GM12878 (cell line): ENCODE measurements at regions not wholly inside any gene's neighbourhood (a gene's known extent, or its start where the extent isn't known, plus 50 kb on each side); places are given as distances from the start of the nearest gene placed in this dataset.

Experiments used
- ATAC-seq: fragments of 200-7000 bp; cut with Tn5 transposase; 3 replicates; pipeline ENCODE4 v1.9.1; 2020; ENCODE audit warnings: mild to moderate bottlenecking, moderate library complexity
- BruUV-seq: library from RNA; stranded (reverse); fragments of 400-500 nt; replicated peaks from 2 replicates; lab custom pipeline; 2021; lab: Mats Ljungman, UMichigan
- CTCF ChIA-PET: fragments of 300-600 bp; sonication (Branson Sonifier 250); formaldehyde crosslinking; extraction: SDS; loops from one replicate; lab custom pipeline; 2021; ENCODE audit warnings: inconsistent platforms; lab: Yijun Ruan, JAX
- POLR2A ChIA-PET: fragments of 350-600 bp; formaldehyde crosslinking; extraction: SDS; loops from one replicate; lab custom pipeline; 2021; ENCODE audit warnings: inconsistent platforms; lab: Charles Lee
- RAD21 ChIA-PET: fragments of 300-600 bp; sonication (Branson Sonifier 250); formaldehyde crosslinking; loops from one replicate; lab custom pipeline; 2023; ENCODE audit warnings: antibody characterized with exemption; ENCODE audit not compliant: unreplicated experiment; lab: Charles Lee
- SMC1A ChIA-PET: fragments of 300-600 bp; sonication (Branson Sonifier 250); formaldehyde crosslinking; loops from one replicate; lab custom pipeline; 2023; ENCODE audit not compliant: unreplicated experiment, uncharacterized antibody; lab: Charles Lee
- DNase-seq: peaks from one replicate; pipeline ENCODE4 v3.0.0-alpha.2; 2011; ENCODE audit warnings: low read depth, low spot score
- FAIRE-seq: peaks from 3 replicates; lab custom pipeline; 2011; peaks lifted over from hg19 to GRCh38; lab: Jason Lieb, UNC
- H2AFZ ChIP-seq: 2 replicates; pipeline ENCODE4 v1.6.0; 2011; ENCODE audit warnings: low read depth, low read length, control low read depth; ENCODE audit not compliant: control insufficient read depth
- H3K27ac ChIP-seq: 2 replicates; pipeline ENCODE4 v1.5.1; 2011; ENCODE audit warnings: control low read depth; ENCODE audit not compliant: control insufficient read depth, insufficient read depth
- H3K27me3 ChIP-seq, 2 experiments: replicated peaks in 1 of 2; 2 replicates each; pipeline versions ENCODE4 v1.6.0 to v1.6.1; 2011; ENCODE audit warnings: low read length in 1 of 2; ENCODE audit not compliant: control insufficient read depth in 2 of 2, insufficient read depth in 2 of 2
- H3K36me3 ChIP-seq, 2 experiments: 2 replicates each; pipeline ENCODE4 v1.5.1; 2011; ENCODE audit warnings: low read length in 1 of 2; ENCODE audit not compliant: control insufficient read depth in 2 of 2, insufficient read depth in 2 of 2
- H3K4me1 ChIP-seq: 2 replicates; pipeline ENCODE4 v1.6.1; 2011; ENCODE audit warnings: mild to moderate bottlenecking, low read length, moderate library complexity, mixed read lengths; ENCODE audit not compliant: control insufficient read depth, insufficient read depth
- H3K4me2 ChIP-seq: 2 replicates; pipeline ENCODE4 v1.6.0; 2011; ENCODE audit warnings: control low read depth; ENCODE audit not compliant: control insufficient read depth, insufficient read depth
- H3K4me3 ChIP-seq: fragments of 200-600 bp; sonication (generic); 2 replicates; pipeline ENCODE4 v1.5.1; 2016
- H3K79me2 ChIP-seq: 2 replicates; pipeline ENCODE4 v1.6.0; 2011; ENCODE audit warnings: low read length; ENCODE audit not compliant: control insufficient read depth, insufficient read depth
- H3K9ac ChIP-seq: 2 replicates; pipeline ENCODE4 v1.8.0; 2011; ENCODE audit warnings: low read length, control low read depth, mixed read lengths; ENCODE audit not compliant: control insufficient read depth, insufficient read depth
- H3K9me3 ChIP-seq: replicated peaks from 3 replicates; pipeline ENCODE4 v1.5.1; 2011; ENCODE audit warnings: mild to moderate bottlenecking, low read length; ENCODE audit not compliant: control insufficient read depth, insufficient read depth
- H4K20me1 ChIP-seq: 2 replicates; pipeline ENCODE4 v1.6.0; 2011; ENCODE audit not compliant: control insufficient read depth, insufficient read depth
- ELK1 ChIP-seq: IDR thresholded peaks from 2 replicates; pipeline ENCODE4 v1.6.1; 2012; ENCODE audit warnings: low read depth, low read length, improper control_type of control experiment
- NRF1 ChIP-seq: conservative IDR thresholded peaks from 2 replicates; pipeline ENCODE4 v1.6.1; 2011; ENCODE audit warnings: mild to moderate bottlenecking, low read depth, low read length, improper control_type of control experiment
- REST ChIP-seq: IDR thresholded peaks from 2 replicates; pipeline ENCODE4 v1.6.1; 2012; ENCODE audit warnings: mild to moderate bottlenecking, low read depth, low read length
- SKIL ChIP-seq: fragments of 450-650 bp; IDR thresholded peaks from 2 replicates; pipeline ENCODE4 v1.6.1; 2017; ENCODE audit warnings: mild to moderate bottlenecking, low read depth, inconsistent platforms; ENCODE audit not compliant: poor library complexity, severe bottlenecking
- ZNF217 ChIP-seq: fragments of 450-650 bp; IDR thresholded peaks from 2 replicates; pipeline ENCODE4 v1.6.1; 2017; ENCODE audit warnings: antibody characterized with exemption, mild to moderate bottlenecking
- WGBS: methylation state at CpG from one replicate; pipeline ENCODE4 v1.1.6; 2016; ENCODE audit warnings: low lambda C conversion rate; ENCODE audit not compliant: insufficient replicate concordance, insufficient coverage; ENCODE audit errors: missing lambda C conversion rate; 5-methylcytosine and 5-hydroxymethylcytosine counted together
- in situ Hi-C: fragments of 300-500 bp; cut with MboI; formaldehyde crosslinking; loops from 9 replicates; pipeline ENCODE4 v1.14.3; 2018; ENCODE audit warnings: mixed read lengths
- intact Hi-C: fragments of 100-400 bp; cut with micrococcal nuclease; formaldehyde crosslinking; loops from one replicate; pipeline ENCODE4 v1.14.2; 2022; ENCODE audit not compliant: unreplicated experiment

- H2AFZ ChIP-seq = no peak overlapping the region
- FAIRE-seq (no peak), DNase-seq (no peak), ATAC-seq (no peak)
- no peaks in the 10 kb centered on the region for H3K4me1 ChIP-seq
- no peaks in the 10 kb centered on the region for H3K9me3 ChIP-seq
- SMC1A ChIA-PET = no interaction called here
- no peaks in the 10 kb centered on the region for H3K79me2 ChIP-seq
- no peak overlapping the region for H3K4me3 ChIP-seq
- H3K27me3 ChIP-seq = no peaks in the 10 kb centered on the region
- in situ Hi-C loops (no loop called here), intact Hi-C loops (no loop called here)
- POLR2A ChIA-PET = no interaction called here
- H3K9ac ChIP-seq = no peak overlapping the region
- TF ChIP-seq ELK1 = no peak
- CTCF ChIA-PET = interaction anchor here (1.1 kb wide), 1 partner anchor 12 kb away, joined by 3 read pairs; no protein-coding TSS in a partner anchor
- no peak overlapping the region for H3K27ac ChIP-seq
- H3K36me3 ChIP-seq = no peaks in the 10 kb centered on the region
- no peak overlapping the region for H3K4me2 ChIP-seq
- H4K20me1 ChIP-seq = no peaks in the 10 kb centered on the region
- no TSS peak for BruUV-seq
- RAD21 ChIA-PET = interaction anchor here (1.1 kb wide), 1 partner anchor 132 kb away, joined by 3 read pairs; no protein-coding TSS in a partner anchor
These were observed 58.2 kb upstream of the GPC4 start for GRCh38 chrX:133473451-133473850.

GRCh38 chrX:133468051-133468450 is 52.8 kb upstream of the GPC4 start:
- no peaks in the 10 kb centered on the region for H3K4me1 ChIP-seq
- ATAC-seq (no peak), DNase-seq (no peak), FAIRE-seq (no peak)
- intact Hi-C loops (no loop called here), in situ Hi-C loops (no loop called here)
- 38% methylated on average over 3 of the region's 3 CpGs for WGBS
- no peaks in the 10 kb centered on the region for H3K27me3 ChIP-seq
- CTCF ChIA-PET = no interaction called here
- no peak overlapping the region for H3K27ac ChIP-seq
- RAD21 ChIA-PET = no interaction called here
- POLR2A ChIA-PET = no interaction called here
- no peaks in the 10 kb centered on the region for H3K79me2 ChIP-seq
- H3K4me3 ChIP-seq = no peak overlapping the region
- no peak overlapping the region for H2AFZ ChIP-seq
- no peak overlapping the region for H3K9ac ChIP-seq
- H3K9me3 ChIP-seq = no peaks in the 10 kb centered on the region
- H3K4me2 ChIP-seq = no peak overlapping the region
- BruUV-seq = no TSS peak
- H4K20me1 ChIP-seq = no peaks in the 10 kb centered on the region
- SMC1A ChIA-PET = interaction anchor here (1.6 kb wide), 1 partner anchor 133 kb away, joined by 4 read pairs; no protein-coding TSS in a partner anchor
- H3K36me3 ChIP-seq = no peaks in the 10 kb centered on the region
- TF ChIP-seq ZNF217 (no peak), NRF1 (no peak), SKIL (no peak), REST (no peak)
